ENCODE measurements at regions not wholly inside any gene's neighbourhood (a gene's known extent, or its start where the extent isn't known, plus 50 kb on each side); places are given as distances from the start of the nearest gene placed in this dataset.

GRCh38 chr5:104223885-104224773 lies 661.5 kb upstream of the NUDT12 start:
- Mint-ChIP-seq H3K27me3 (no peaks in the 10 kb centered on the region), H3K27ac (no peak overlapping the region), H3K9me3 (peaks cover 0 to 4% (median 3%) of the 10 kb centered on the region in 3 donors), H3K36me3 (no peaks in the 10 kb centered on the region), H3K4me1 (no peaks in the 10 kb centered on the region), H3K4me3 (no peak overlapping the region)
- Histone ChIP-seq H3K36me3 (ENCODE audit: control insufficient read depth in 2 of 2, extremely low read depth in 1 of 2, insufficient read depth in 1 of 2, low read length in 1 of 2) (no peaks in the 10 kb centered on the region), H3K27me3 (replicated peaks in 1 of 2; ENCODE audit: control insufficient read depth in 2 of 2, extremely low read depth in 1 of 2, insufficient read depth in 2 of 2, low read length in 1 of 2) (no peaks in the 10 kb centered on the region), H3K9me3 (no peaks in the 10 kb centered on the region), H3K4me1 (ENCODE audit: control insufficient read depth in 1 of 2, extremely low read depth in 1 of 2, insufficient read depth in 2 of 2, low read length in 2 of 2) (no peaks in the 10 kb centered on the region), H3K4me3 (ENCODE audit: control insufficient read depth in 1 of 2, extremely low read depth in 1 of 2, low read length in 1 of 2) (no peak overlapping the region), H3K27ac (ENCODE audit: low read length) (no peak overlapping the region)
- POLR2A ChIA-PET: no interaction called here
- CTCF ChIA-PET: no interaction called here
- no peak for DNase-seq
- 87% methylated on average over 15 of the region's 20 CpGs for WGBS (ENCODE audit: insufficient coverage)
- no peak for ATAC-seq (replicated peaks in 1 of 4)

- no peak for DNase-seq
- H3K4me1 ChIP-seq (ENCODE audit: control insufficient read depth in 1 of 2, extremely low read depth in 1 of 2, insufficient read depth in 2 of 2, low read length in 2 of 2): no peaks in the 10 kb centered on the region
- CTCF ChIA-PET: no interaction called here
These were observed 655.6 kb upstream of the NUDT12 start for GRCh38 chr5:104218200-104218599.

GRCh38 chr5:104213216-104213615 lies 650.6 kb upstream of the NUDT12 start:
- Histone ChIP-seq H3K36me3 (ENCODE audit: control insufficient read depth in 2 of 2, extremely low read depth in 1 of 2, insufficient read depth in 1 of 2, low read length in 1 of 2) (no peaks in the 10 kb centered on the region), H3K4me3 (ENCODE audit: control insufficient read depth in 1 of 2, extremely low read depth in 1 of 2, low read length in 1 of 2) (no peak overlapping the region), H3K9me3 (no peaks in the 10 kb centered on the region), H3K27ac (ENCODE audit: low read length) (no peak overlapping the region), H3K27me3 (replicated peaks in 1 of 2; ENCODE audit: control insufficient read depth in 2 of 2, extremely low read depth in 1 of 2, insufficient read depth in 2 of 2, low read length in 1 of 2) (no peaks in the 10 kb centered on the region), H3K4me1 (ENCODE audit: control insufficient read depth in 1 of 2, extremely low read depth in 1 of 2, insufficient read depth in 2 of 2, low read length in 2 of 2) (no peaks in the 10 kb centered on the region)
- CTCF ChIA-PET: no interaction called here
- Mint-ChIP-seq H3K9me3 (peaks cover 4 to 21% (median 14%) of the 10 kb centered on the region in 3 donors), H3K4me1 (no peaks in the 10 kb centered on the region), H3K4me3 (no peak overlapping the region), H3K36me3 (no peaks in the 10 kb centered on the region), H3K27ac (no peak overlapping the region), H3K27me3 (no peaks in the 10 kb centered on the region)
- POLR2A ChIA-PET: no interaction called here
- DNase-seq (no peak), ATAC-seq (replicated peaks in 1 of 4) (no peak)
- no CpG with 5 or more reads among the region's 3 CpGs for WGBS (ENCODE audit: insufficient coverage)

More at GRCh38 chr5:104218200-104218599, 655.6 kb upstream of the NUDT12 start:
- H3K36me3 ChIP-seq (ENCODE audit: control insufficient read depth in 2 of 2, extremely low read depth in 1 of 2, insufficient read depth in 1 of 2, low read length in 1 of 2): no peaks in the 10 kb centered on the region
- Mint-ChIP-seq H3K9me3 (peaks cover 4 to 5% (median 5%) of the 10 kb centered on the region in 3 donors), H3K27ac (no peak overlapping the region), H3K4me1 (no peaks in the 10 kb centered on the region), H3K36me3 (no peaks in the 10 kb centered on the region), H3K4me3 (no peak overlapping the region), H3K27me3 (no peaks in the 10 kb centered on the region)
- H3K4me3 ChIP-seq (ENCODE audit: control insufficient read depth in 1 of 2, extremely low read depth in 1 of 2, low read length in 1 of 2): no peak overlapping the region
- H3K9me3 ChIP-seq: no peaks in the 10 kb centered on the region
- ATAC-seq (replicated peaks in 1 of 4): no peak
- H3K27ac ChIP-seq (ENCODE audit: low read length): no peak overlapping the region
- WGBS (ENCODE audit: insufficient coverage): no CpG with 5 or more reads among the region's 2 CpGs
- POLR2A ChIA-PET: no interaction called here
- H3K27me3 ChIP-seq (replicated peaks in 1 of 2; ENCODE audit: control insufficient read depth in 2 of 2, extremely low read depth in 1 of 2, insufficient read depth in 2 of 2, low read length in 1 of 2): no peaks in the 10 kb centered on the region

GRCh38 chr5:104199771-104200170 lies 637.2 kb upstream of the NUDT12 start:
- POLR2A ChIA-PET: no interaction called here
- WGBS (ENCODE audit: insufficient coverage): 100% methylated on average over 1 of the region's 3 CpGs
- ATAC-seq (replicated peaks in 1 of 4) (no peak), DNase-seq (no peak)
- peaks cover 3 to 16% (median 7%) of the 10 kb centered on the region in 3 donors for H3K9me3 Mint-ChIP-seq
- H3K36me3 ChIP-seq (ENCODE audit: control insufficient read depth in 2 of 2, extremely low read depth in 1 of 2, insufficient read depth in 1 of 2, low read length in 1 of 2): no peaks in the 10 kb centered on the region
- H3K4me1 ChIP-seq (ENCODE audit: control insufficient read depth in 1 of 2, extremely low read depth in 1 of 2, insufficient read depth in 2 of 2, low read length in 2 of 2): no peaks in the 10 kb centered on the region
- no peak overlapping the region for H3K4me3 ChIP-seq (ENCODE audit: control insufficient read depth in 1 of 2, extremely low read depth in 1 of 2, low read length in 1 of 2)
- no peaks in the 10 kb centered on the region for H3K9me3 ChIP-seq
- H3K36me3 Mint-ChIP-seq: no peaks in the 10 kb centered on the region
- no peaks in the 10 kb centered on the region for H3K4me1 Mint-ChIP-seq
- no peak overlapping the region for H3K27ac Mint-ChIP-seq
- CTCF ChIA-PET: no interaction called here
- no peaks in the 10 kb centered on the region for H3K27me3 ChIP-seq (replicated peaks in 1 of 2; ENCODE audit: control insufficient read depth in 2 of 2, extremely low read depth in 1 of 2, insufficient read depth in 2 of 2, low read length in 1 of 2)
- no peak overlapping the region for H3K4me3 Mint-ChIP-seq
- no peaks in the 10 kb centered on the region for H3K27me3 Mint-ChIP-seq
- H3K27ac ChIP-seq (ENCODE audit: low read length): no peak overlapping the region

GRCh38 chr5:104198156-104198555 lies 635.6 kb upstream of the NUDT12 start:
- Histone ChIP-seq H3K27ac (ENCODE audit: low read length) (no peak overlapping the region), H3K27me3 (replicated peaks in 1 of 2; ENCODE audit: control insufficient read depth in 2 of 2, extremely low read depth in 1 of 2, insufficient read depth in 2 of 2, low read length in 1 of 2) (no peaks in the 10 kb centered on the region), H3K4me3 (ENCODE audit: control insufficient read depth in 1 of 2, extremely low read depth in 1 of 2, low read length in 1 of 2) (no peak overlapping the region), H3K9me3 (no peaks in the 10 kb centered on the region), H3K36me3 (ENCODE audit: control insufficient read depth in 2 of 2, extremely low read depth in 1 of 2, insufficient read depth in 1 of 2, low read length in 1 of 2) (no peaks in the 10 kb centered on the region), H3K4me1 (ENCODE audit: control insufficient read depth in 1 of 2, extremely low read depth in 1 of 2, insufficient read depth in 2 of 2, low read length in 2 of 2) (no peaks in the 10 kb centered on the region)
- Mint-ChIP-seq H3K4me1 (no peaks in the 10 kb centered on the region), H3K9me3 (peaks cover 3 to 16% (median 7%) of the 10 kb centered on the region in 3 donors), H3K36me3 (no peaks in the 10 kb centered on the region), H3K27me3 (no peaks in the 10 kb centered on the region), H3K4me3 (no peak overlapping the region), H3K27ac (no peak overlapping the region)
- POLR2A ChIA-PET: no interaction called here
- no peak for ATAC-seq (replicated peaks in 1 of 4)
- no peak for DNase-seq
- WGBS (ENCODE audit: insufficient coverage): 100% methylated on average over 1 of the region's 1 CpG
- CTCF ChIA-PET: no interaction called here

- Mint-ChIP-seq H3K4me1 (no peaks in the 10 kb centered on the region), H3K9me3 (peaks cover 0 to 31% (median 19%) of the 10 kb centered on the region in 3 donors), H3K36me3 (no peaks in the 10 kb centered on the region), H3K27ac (no peak overlapping the region), H3K4me3 (no peak overlapping the region), H3K27me3 (no peaks in the 10 kb centered on the region)
- no peaks in the 10 kb centered on the region for H3K9me3 ChIP-seq
- H3K4me1 ChIP-seq (ENCODE audit: control insufficient read depth in 1 of 2, extremely low read depth in 1 of 2, insufficient read depth in 2 of 2, low read length in 2 of 2): no peaks in the 10 kb centered on the region
- POLR2A ChIA-PET: no interaction called here
- no peak for ATAC-seq (replicated peaks in 1 of 4)
- WGBS (ENCODE audit: insufficient coverage): 43% methylated on average over 1 of the region's 2 CpGs
- DNase-seq: no peak
- H3K27ac ChIP-seq (ENCODE audit: low read length): no peak overlapping the region
- no peak overlapping the region for H3K4me3 ChIP-seq (ENCODE audit: control insufficient read depth in 1 of 2, extremely low read depth in 1 of 2, low read length in 1 of 2)
- no peaks in the 10 kb centered on the region for H3K36me3 ChIP-seq (ENCODE audit: control insufficient read depth in 2 of 2, extremely low read depth in 1 of 2, insufficient read depth in 1 of 2, low read length in 1 of 2)
- no peaks in the 10 kb centered on the region for H3K27me3 ChIP-seq (replicated peaks in 1 of 2; ENCODE audit: control insufficient read depth in 2 of 2, extremely low read depth in 1 of 2, insufficient read depth in 2 of 2, low read length in 1 of 2)
- CTCF ChIA-PET: no interaction called here
These were observed 627.3 kb upstream of the NUDT12 start for GRCh38 chr5:104189909-104190308.

Measured in T-cell (primary cell).